IMR-90 (cell line): ENCODE measurements at regions not wholly inside any gene's neighbourhood (a gene's known extent, or its start where the extent isn't known, plus 50 kb on each side); places are given as distances from the start of the nearest gene placed in this dataset.

Experiments
- ATAC-seq: fragments of 200-7000 bp; cut with Tn5 transposase; 2 replicates; pipeline ENCODE4 v1.9.1; 2020; ENCODE audit warnings: low read depth, mild to moderate bottlenecking, moderate library complexity
- BruUV-seq: library from RNA; stranded (reverse); fragments of 400-500 nt; replicated peaks from 2 replicates; lab custom pipeline; 2021; lab: Mats Ljungman, UMichigan
- CTCF ChIA-PET: fragments of 300-600 bp; formaldehyde crosslinking; extraction: SDS; loops from one replicate; lab custom pipeline; 2021; ENCODE audit warnings: antibody characterized with exemption; lab: Yijun Ruan, JAX
- POLR2A ChIA-PET: fragments of 300-600 bp; sonication (Branson Sonifier 250); formaldehyde crosslinking; loops from one replicate; lab custom pipeline; 2022; ENCODE audit warnings: antibody characterized with exemption; ENCODE audit not compliant: unreplicated experiment; lab: Charles Lee
- DNase-seq: peaks from one replicate; pipeline ENCODE4 v3.0.0; 2013
- H2AFZ ChIP-seq: replicated peaks from 2 replicates; pipeline ENCODE3; 2013; ENCODE audit warnings: low read length, mild to moderate bottlenecking; ENCODE audit not compliant: poor library complexity
- H2AK5ac ChIP-seq: 2 replicates; pipeline ENCODE4 v1.6.1; 2013; ENCODE audit warnings: low read depth, low read length, inconsistent platforms
- H2AK9ac ChIP-seq: replicated peaks from 2 replicates; pipeline ENCODE3; 2013; ENCODE audit warnings: mild to moderate bottlenecking, low read depth, low read length, moderate library complexity; ENCODE audit not compliant: poor library complexity
- H2BK120ac ChIP-seq: 2 replicates; pipeline ENCODE4 v1.6.1; 2013; ENCODE audit warnings: low read depth, low read length, inconsistent platforms
- H2BK15ac ChIP-seq: 3 replicates; pipeline ENCODE4 v1.6.1; 2013; ENCODE audit warnings: low read depth, low read length, inconsistent platforms
- H2BK20ac ChIP-seq: 2 replicates; pipeline ENCODE4 v1.6.1; 2013; ENCODE audit warnings: low read depth, mild to moderate bottlenecking, inconsistent platforms, low read length, moderate library complexity
- H2BK5ac ChIP-seq: 2 replicates; pipeline ENCODE4 v1.6.1; 2013; ENCODE audit warnings: mild to moderate bottlenecking, low read depth, low read length, inconsistent platforms; ENCODE audit not compliant: poor library complexity, severe bottlenecking
- H3K14ac ChIP-seq: replicated peaks from 2 replicates; pipeline ENCODE4 v1.6.1; 2013; ENCODE audit warnings: low read depth, low read length, inconsistent platforms
- H3K18ac ChIP-seq: 2 replicates; pipeline ENCODE4 v1.6.1; 2013; ENCODE audit warnings: low read depth, low read length, control low read depth
- H3K23ac ChIP-seq: 2 replicates; pipeline ENCODE4 v1.6.1; 2013; ENCODE audit warnings: low read depth, low read length, inconsistent platforms
- H3K27ac ChIP-seq: 2 replicates; pipeline ENCODE4 v1.5.1; 2013; ENCODE audit warnings: mild to moderate bottlenecking, control low read depth, low read length; ENCODE audit not compliant: insufficient read depth
- H3K27me3 ChIP-seq: 2 replicates; pipeline ENCODE4 v1.6.1; 2013; ENCODE audit warnings: low read length; ENCODE audit not compliant: control insufficient read depth, insufficient read depth
- H3K36me3 ChIP-seq: 2 replicates; pipeline ENCODE4 v1.6.1; 2013; ENCODE audit warnings: low read length, mixed read lengths; ENCODE audit not compliant: control insufficient read depth, insufficient read depth
- H3K4ac ChIP-seq: 2 replicates; pipeline ENCODE4 v1.6.1; 2013; ENCODE audit warnings: low read depth, low read length, inconsistent platforms
- H3K4me1 ChIP-seq: 2 replicates; pipeline ENCODE4 v1.6.1; 2013; ENCODE audit warnings: low read length, mixed read lengths; ENCODE audit not compliant: control insufficient read depth, insufficient read depth
- H3K4me2 ChIP-seq: 2 replicates; pipeline ENCODE4 v1.6.1; 2013; ENCODE audit warnings: low read depth, mild to moderate bottlenecking, control low read depth, low read length, moderate library complexity
- H3K4me3 ChIP-seq: 2 replicates; pipeline ENCODE4 v1.5.1; 2013; ENCODE audit warnings: low read depth, mild to moderate bottlenecking, control low read depth, low read length, moderate library complexity; ENCODE audit not compliant: insufficient read depth
- H3K56ac ChIP-seq: 2 replicates; pipeline ENCODE4 v1.6.1; 2013; ENCODE audit warnings: low read length, inconsistent platforms; ENCODE audit not compliant: insufficient read depth; ENCODE audit errors: extremely low read depth
- H3K79me1 ChIP-seq, 2 experiments: 2 replicates each; pipeline ENCODE4 v1.6.1; 2013; ENCODE audit warnings: low read length in 2 of 2, inconsistent platforms in 1 of 2, low read depth in 1 of 2
- H3K9ac ChIP-seq: 2 replicates; pipeline ENCODE4 v1.6.1; 2013; ENCODE audit warnings: low read depth, low read length, control low read depth
- H3K9me1 ChIP-seq: 2 replicates; pipeline ENCODE4 v1.6.1; 2013; ENCODE audit warnings: low read length, inconsistent platforms; ENCODE audit not compliant: insufficient read depth
- H3K9me3 ChIP-seq: 2 replicates; pipeline ENCODE4 v1.6.1; 2013; ENCODE audit warnings: low read length; ENCODE audit not compliant: control insufficient read depth, insufficient read depth
- H4K20me1 ChIP-seq: 2 replicates; pipeline ENCODE4 v1.6.1; 2013; ENCODE audit warnings: low read length, inconsistent platforms; ENCODE audit not compliant: insufficient read depth
- H4K5ac ChIP-seq: 2 replicates; pipeline ENCODE4 v1.6.1; 2013; ENCODE audit warnings: mild to moderate bottlenecking, low read depth, low read length, control low read depth
- H4K8ac ChIP-seq, 2 experiments: 2 replicates each; pipeline ENCODE4 v1.6.1; 2013; ENCODE audit warnings: low read depth in 2 of 2, low read length in 2 of 2, control low read depth in 1 of 2, inconsistent platforms in 1 of 2
- H4K91ac ChIP-seq: 2 replicates; pipeline ENCODE4 v1.6.1; 2013; ENCODE audit warnings: low read depth, low read length, inconsistent platforms; ENCODE audit not compliant: insufficient read depth
- BHLHE40 ChIP-seq: fragments of 150-350 bp; IDR thresholded peaks from 2 replicates; pipeline ENCODE4 v1.6.1; 2016; ENCODE audit warnings: mild to moderate bottlenecking, low read depth, low read length
- CHD1 ChIP-seq: IDR thresholded peaks from 2 replicates; pipeline ENCODE4 v1.6.1; 2012; ENCODE audit warnings: low read depth, low read length, improper control_type of control experiment
- FOS ChIP-seq: fragments of 150-350 bp; IDR thresholded peaks from 2 replicates; pipeline ENCODE4 v1.6.1; 2016; ENCODE audit warnings: low read depth, low read length
- MAZ ChIP-seq: IDR thresholded peaks from 2 replicates; pipeline ENCODE4 v1.6.1; 2012; ENCODE audit warnings: low read depth, mild to moderate bottlenecking, low read length, improper control_type of control experiment, moderate library complexity, borderline replicate concordance
- MXI1 ChIP-seq: IDR thresholded peaks from 2 replicates; pipeline ENCODE4 v1.6.1; 2012; ENCODE audit warnings: low read depth, mild to moderate bottlenecking, low read length, moderate library complexity, borderline replicate concordance
- NFE2L2 ChIP-seq: fragments of 150-350 bp; IDR thresholded peaks from 2 replicates; pipeline ENCODE4 v1.6.1; 2016; ENCODE audit warnings: low read depth, mild to moderate bottlenecking, low read length
- POLR2A ChIP-seq: IDR thresholded peaks from 2 replicates; pipeline ENCODE4 v1.6.1; 2012; ENCODE audit warnings: mild to moderate bottlenecking, low read depth, low read length
- RAD21 ChIP-seq: IDR thresholded peaks from 2 replicates; pipeline ENCODE4 v1.6.1; 2012; ENCODE audit warnings: low read length, improper control_type of control experiment
- RCOR1 ChIP-seq: IDR thresholded peaks from 2 replicates; pipeline ENCODE4 v1.6.1; 2012; ENCODE audit warnings: mild to moderate bottlenecking, low read length, improper control_type of control experiment; ENCODE audit not compliant: insufficient replicate concordance
- RFX5 ChIP-seq: IDR thresholded peaks from 2 replicates; pipeline ENCODE4 v1.8.0; 2012; ENCODE audit warnings: low read depth, mild to moderate bottlenecking, low read length, moderate library complexity
- SMC3 ChIP-seq: fragments of 150-350 bp; IDR thresholded peaks from 2 replicates; pipeline ENCODE4 v1.6.1; 2016; ENCODE audit warnings: low read depth, mild to moderate bottlenecking, antibody characterized with exemption, low read length, moderate library complexity
- WGBS, 2 experiments: methylation state at CpG; one replicate each; pipeline versions ENCODE4 v1.1.5 to v1.1.7; 2013; ENCODE audit warnings: missing lambda C conversion rate in 2 of 2; ENCODE audit not compliant: insufficient read length in 1 of 2; ENCODE audit errors: extremely low coverage in 2 of 2; 5-methylcytosine and 5-hydroxymethylcytosine counted together
- dilution Hi-C: fragments of 300-500 bp; cut with HindIII; formaldehyde crosslinking; loops from one replicate; pipeline ENCODE4 v1.14.3; 2018; ENCODE audit warnings: low sequenced_read_pairs; ENCODE audit not compliant: unreplicated experiment
- in situ Hi-C: fragments of 300-500 bp; cut with MboI; formaldehyde crosslinking; loops from 3 replicates; pipeline ENCODE4 v1.14.3; 2019; ENCODE audit warnings: low sequenced_read_pairs, inconsistent platforms, mixed read lengths
- intact Hi-C: fragments of 100-400 bp; cut with micrococcal nuclease; formaldehyde crosslinking; loops from 2 replicates; pipeline ENCODE4 v1.10.0; 2022
- TF ChIP-seq, protein P1 (sequence below): conservative IDR thresholded peaks from 2 replicates; pipeline ENCODE4 v1.5.1; 2012; ENCODE audit warnings: mild to moderate bottlenecking, low read depth, low read length, improper control_type of control experiment
- TF ChIP-seq, protein P2 (sequence below): fragments of 150-350 bp; IDR thresholded peaks from 2 replicates; pipeline ENCODE4 v1.6.1; 2017; ENCODE audit warnings: mild to moderate bottlenecking, antibody characterized with exemption, low read length, low read depth

DNA sequence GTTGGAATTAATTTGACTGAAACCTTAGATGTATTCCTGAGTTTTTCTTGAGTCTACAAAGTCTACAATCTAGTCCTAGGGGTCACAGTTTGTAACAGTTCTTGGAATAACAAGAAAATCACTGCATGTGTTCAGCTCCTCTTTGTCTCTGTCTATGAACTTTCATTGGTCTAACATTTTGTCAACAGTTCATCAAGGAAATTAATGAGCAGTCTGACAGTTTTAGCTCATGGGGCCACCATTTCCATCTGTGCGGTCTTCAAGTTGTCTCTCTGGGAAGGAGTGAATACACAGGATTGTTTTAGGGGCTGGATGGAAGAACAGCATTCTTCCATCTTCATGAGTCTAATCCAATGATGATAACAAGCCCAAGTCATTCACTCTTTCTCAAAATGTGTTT is 276.4 kb downstream of the TMEM167A start:
- Histone ChIP-seq H3K4me3 (no peak overlapping the region), H2AFZ (no peak overlapping the region), H3K4me1 (no peaks in the 10 kb centered on the region), H2AK5ac (no peak overlapping the region), H4K91ac (no peak overlapping the region), H2BK20ac (no peak overlapping the region), H3K27ac (no peak overlapping the region), H3K23ac (no peak overlapping the region), H3K27me3 (no peaks in the 10 kb centered on the region; the same call in 1 of the 2 replicates), H3K79me1 (no peaks in the 10 kb centered on the region), H2AK9ac (no peak overlapping the region), H3K4me2 (no peak overlapping the region), H4K8ac (no peak overlapping the region), H4K5ac (no peak overlapping the region), H3K14ac (no peak overlapping the region), H3K36me3 (no peaks in the 10 kb centered on the region), H3K9me1 (no peaks in the 10 kb centered on the region), H3K56ac (no peak overlapping the region), H3K9ac (no peak overlapping the region), H2BK120ac (no peak overlapping the region), H3K18ac (no peak overlapping the region), H2BK5ac (no peak overlapping the region), H2BK15ac (no peak overlapping the region), H4K20me1 (no peaks in the 10 kb centered on the region), H3K4ac (no peak overlapping the region), H3K9me3 (no peaks in the 10 kb centered on the region)
- dilution Hi-C loops (no loop called here), in situ Hi-C loops (no loop called here), intact Hi-C loops (no loop called here)
- DNase-seq (no peak), ATAC-seq (no peak)
- BruUV-seq, result no TSS peak
- TF ChIP-seq FOS, result no peak
- no peak for TF ChIP-seq CHD1
- TF ChIP-seq, protein P1, sequence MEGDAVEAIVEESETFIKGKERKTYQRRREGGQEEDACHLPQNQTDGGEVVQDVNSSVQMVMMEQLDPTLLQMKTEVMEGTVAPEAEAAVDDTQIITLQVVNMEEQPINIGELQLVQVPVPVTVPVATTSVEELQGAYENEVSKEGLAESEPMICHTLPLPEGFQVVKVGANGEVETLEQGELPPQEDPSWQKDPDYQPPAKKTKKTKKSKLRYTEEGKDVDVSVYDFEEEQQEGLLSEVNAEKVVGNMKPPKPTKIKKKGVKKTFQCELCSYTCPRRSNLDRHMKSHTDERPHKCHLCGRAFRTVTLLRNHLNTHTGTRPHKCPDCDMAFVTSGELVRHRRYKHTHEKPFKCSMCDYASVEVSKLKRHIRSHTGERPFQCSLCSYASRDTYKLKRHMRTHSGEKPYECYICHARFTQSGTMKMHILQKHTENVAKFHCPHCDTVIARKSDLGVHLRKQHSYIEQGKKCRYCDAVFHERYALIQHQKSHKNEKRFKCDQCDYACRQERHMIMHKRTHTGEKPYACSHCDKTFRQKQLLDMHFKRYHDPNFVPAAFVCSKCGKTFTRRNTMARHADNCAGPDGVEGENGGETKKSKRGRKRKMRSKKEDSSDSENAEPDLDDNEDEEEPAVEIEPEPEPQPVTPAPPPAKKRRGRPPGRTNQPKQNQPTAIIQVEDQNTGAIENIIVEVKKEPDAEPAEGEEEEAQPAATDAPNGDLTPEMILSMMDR, result no peak
- no peak for TF ChIP-seq RCOR1
- TF ChIP-seq NFE2L2, result no peak
- no peak for TF ChIP-seq BHLHE40
- no peak for TF ChIP-seq MAZ
- TF ChIP-seq, protein P2, sequence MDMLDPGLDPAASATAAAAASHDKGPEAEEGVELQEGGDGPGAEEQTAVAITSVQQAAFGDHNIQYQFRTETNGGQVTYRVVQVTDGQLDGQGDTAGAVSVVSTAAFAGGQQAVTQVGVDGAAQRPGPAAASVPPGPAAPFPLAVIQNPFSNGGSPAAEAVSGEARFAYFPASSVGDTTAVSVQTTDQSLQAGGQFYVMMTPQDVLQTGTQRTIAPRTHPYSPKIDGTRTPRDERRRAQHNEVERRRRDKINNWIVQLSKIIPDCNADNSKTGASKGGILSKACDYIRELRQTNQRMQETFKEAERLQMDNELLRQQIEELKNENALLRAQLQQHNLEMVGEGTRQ, result no peak
- no peak for TF ChIP-seq SMC3
- TF ChIP-seq RAD21, result no peak
- no peak for TF ChIP-seq POLR2A
- TF ChIP-seq MXI1, result no peak
- no peak for TF ChIP-seq RFX5
- WGBS, 2 experiments, result no CpG with 5 or more reads among the region's 1 CpG
- CTCF ChIA-PET, result no interaction called here
- POLR2A ChIA-PET, result no interaction called here
